Adrenal gland (tissue), 5 donors: ENCODE measurements at regions not wholly inside any gene's neighbourhood (a gene's known extent, or its start where the extent isn't known, plus 50 kb on each side); places are given as distances from the start of the nearest gene placed in this dataset.

ENCODE experiments used
- POLR2A ChIP-seq, 2 donors: fragments of 450-650 bp; IDR thresholded peaks; one replicate each; pipeline ENCODE4 v1.6.1; 2017; ENCODE audit warnings: antibody characterized with exemption in 2 of 2, mild to moderate bottlenecking in 2 of 2, moderate library complexity in 1 of 2
- TF ChIP-seq, protein P1 (sequence below), 6 experiments: fragments of 450-650 bp in 4 of 6; fragments of 200-600 bp in 2 of 6; sonication (generic) in 1 of 6; IDR thresholded peaks; 1 replicate in 5 of 6; 2 replicates in 1 of 6; pipeline versions ENCODE4 v1.5.1 to v1.8.0; 2016 to 2021; ENCODE audit warnings: antibody characterized with exemption in 6 of 6, mild to moderate bottlenecking in 2 of 6, moderate library complexity in 1 of 6
- donor health status: DM: no; HTN: no; CAD: no.

DNA sequence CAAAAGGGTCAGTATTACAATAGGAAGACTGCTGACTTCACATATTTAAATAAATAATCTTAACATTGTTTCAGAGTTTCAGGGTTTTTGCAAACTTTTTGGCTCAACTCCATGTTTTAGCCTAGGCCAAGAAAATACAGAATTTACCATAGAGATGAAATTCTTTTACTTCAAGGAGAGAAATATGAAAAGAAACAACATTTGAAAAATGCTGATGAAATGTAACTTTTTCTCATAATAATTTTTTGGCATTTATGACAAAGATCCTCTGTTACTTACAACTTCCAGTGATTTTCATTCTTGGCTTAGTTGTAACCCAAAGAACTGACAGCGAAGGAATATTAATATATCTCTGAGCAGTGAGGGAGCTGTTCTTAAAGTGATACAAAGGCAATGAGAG is 316.1 kb upstream of the EMCN start:
- TF ChIP-seq POLR2A (IDR thresholded peaks at IDR 0.05), result no peak
- TF ChIP-seq, protein P1, sequence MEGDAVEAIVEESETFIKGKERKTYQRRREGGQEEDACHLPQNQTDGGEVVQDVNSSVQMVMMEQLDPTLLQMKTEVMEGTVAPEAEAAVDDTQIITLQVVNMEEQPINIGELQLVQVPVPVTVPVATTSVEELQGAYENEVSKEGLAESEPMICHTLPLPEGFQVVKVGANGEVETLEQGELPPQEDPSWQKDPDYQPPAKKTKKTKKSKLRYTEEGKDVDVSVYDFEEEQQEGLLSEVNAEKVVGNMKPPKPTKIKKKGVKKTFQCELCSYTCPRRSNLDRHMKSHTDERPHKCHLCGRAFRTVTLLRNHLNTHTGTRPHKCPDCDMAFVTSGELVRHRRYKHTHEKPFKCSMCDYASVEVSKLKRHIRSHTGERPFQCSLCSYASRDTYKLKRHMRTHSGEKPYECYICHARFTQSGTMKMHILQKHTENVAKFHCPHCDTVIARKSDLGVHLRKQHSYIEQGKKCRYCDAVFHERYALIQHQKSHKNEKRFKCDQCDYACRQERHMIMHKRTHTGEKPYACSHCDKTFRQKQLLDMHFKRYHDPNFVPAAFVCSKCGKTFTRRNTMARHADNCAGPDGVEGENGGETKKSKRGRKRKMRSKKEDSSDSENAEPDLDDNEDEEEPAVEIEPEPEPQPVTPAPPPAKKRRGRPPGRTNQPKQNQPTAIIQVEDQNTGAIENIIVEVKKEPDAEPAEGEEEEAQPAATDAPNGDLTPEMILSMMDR (IDR thresholded peaks at IDR 0.05), result no peak
